ENCODE measurements at regions not wholly inside any gene's neighbourhood (a gene's known extent, or its start where the extent isn't known, plus 50 kb on each side); places are given as distances from the start of the nearest gene placed in this dataset.

DNA sequence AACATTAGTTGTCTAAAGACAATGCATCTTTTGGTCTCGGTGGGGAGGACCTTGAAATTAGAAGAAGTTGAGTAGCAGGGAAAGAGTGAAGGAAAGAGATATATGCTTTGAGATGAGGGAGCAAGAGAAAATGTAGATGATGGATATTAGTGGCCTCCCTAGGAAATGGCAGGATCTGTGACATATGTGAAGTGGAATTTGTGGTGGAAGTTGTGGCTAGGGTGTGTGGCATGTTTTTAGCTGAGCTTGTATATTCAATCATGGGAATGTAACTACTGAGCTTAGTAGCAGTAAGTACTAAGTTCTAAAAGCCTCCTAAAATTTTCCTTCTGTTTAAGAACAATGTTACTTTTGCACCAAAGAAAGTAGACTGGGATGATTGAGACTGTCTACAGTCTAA is 382.8 kb upstream of the CTSO start:
- H3K4me1 Mint-ChIP-seq, result no peaks in the 10 kb centered on the region

DNA sequence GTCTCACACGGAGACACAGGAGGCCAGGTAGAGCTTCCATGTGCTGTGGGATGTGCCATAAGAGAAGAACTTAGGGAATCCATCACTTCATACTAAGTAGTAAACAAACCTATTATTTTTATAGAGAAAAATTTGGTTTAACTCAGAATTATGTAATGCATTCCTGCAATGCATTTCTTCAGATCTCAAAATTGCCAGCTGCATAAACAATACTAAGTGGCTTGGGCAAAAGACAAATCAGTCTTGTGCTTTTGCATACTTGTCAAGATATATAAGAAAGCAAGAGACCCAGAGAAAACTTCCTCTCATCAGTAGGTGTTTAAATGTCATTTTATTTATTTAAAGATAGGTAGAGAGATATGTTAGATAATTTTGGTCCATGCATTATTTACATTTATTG is 382.1 kb upstream of the CTSO start:
- ATAC-seq (no peak), DNase-seq (ENCODE audit: low spot score in 2 of 2) (no peak)
- Mint-ChIP-seq H3K9me3 (peaks cover 8% of the 10 kb centered on the region), H3K27ac (no peak overlapping the region), H3K36me3 (no peaks in the 10 kb centered on the region), H3K4me3 (no peak overlapping the region), H3K4me1 (no peaks in the 10 kb centered on the region)

More for the DNA sequence above, 382.8 kb upstream of the CTSO start:
- DNase-seq (ENCODE audit: low spot score in 2 of 2) (no peak), ATAC-seq (no peak)
- Mint-ChIP-seq H3K4me3 (no peak overlapping the region), H3K36me3 (no peaks in the 10 kb centered on the region), H3K27ac (no peak overlapping the region), H3K9me3 (peaks cover 8% of the 10 kb centered on the region)

DNA sequence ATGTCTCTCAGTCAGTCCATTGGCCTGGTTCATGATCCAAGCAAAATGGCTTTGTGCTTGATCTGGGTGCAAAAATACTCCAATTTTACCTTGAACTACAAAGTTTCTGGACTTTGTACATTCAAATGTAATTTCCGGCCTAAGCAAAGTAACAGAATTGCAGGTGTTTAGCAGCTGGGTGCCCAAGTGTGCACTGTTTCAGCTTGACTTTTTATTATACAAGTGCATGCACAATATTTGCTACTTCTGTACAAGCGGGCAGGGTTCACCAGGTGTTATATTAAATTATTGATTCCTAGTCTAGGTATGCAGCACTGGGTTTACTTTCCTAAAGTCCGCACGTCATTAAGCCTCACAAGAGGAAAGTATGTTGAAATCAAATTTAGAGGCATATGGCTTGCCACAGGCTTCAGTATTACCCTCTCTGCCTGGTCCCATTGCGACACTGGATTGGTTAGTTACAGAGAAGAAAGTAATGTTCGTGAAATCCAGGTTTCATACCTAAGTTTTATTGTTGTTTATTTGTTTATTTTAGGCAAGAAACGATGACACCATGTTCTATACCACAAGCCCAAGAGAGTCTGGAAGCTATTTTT is 376.9 kb upstream of the CTSO start:
- DNase-seq (ENCODE audit: low spot score in 2 of 2) (no peak), ATAC-seq (no peak)
- no peaks in the 10 kb centered on the region for H3K9me3 Mint-ChIP-seq
- H3K36me3 Mint-ChIP-seq, result no peaks in the 10 kb centered on the region
- H3K4me1 Mint-ChIP-seq, result no peaks in the 10 kb centered on the region
- H3K27ac Mint-ChIP-seq, result no peak overlapping the region
- no peak overlapping the region for H3K4me3 Mint-ChIP-seq

DNA sequence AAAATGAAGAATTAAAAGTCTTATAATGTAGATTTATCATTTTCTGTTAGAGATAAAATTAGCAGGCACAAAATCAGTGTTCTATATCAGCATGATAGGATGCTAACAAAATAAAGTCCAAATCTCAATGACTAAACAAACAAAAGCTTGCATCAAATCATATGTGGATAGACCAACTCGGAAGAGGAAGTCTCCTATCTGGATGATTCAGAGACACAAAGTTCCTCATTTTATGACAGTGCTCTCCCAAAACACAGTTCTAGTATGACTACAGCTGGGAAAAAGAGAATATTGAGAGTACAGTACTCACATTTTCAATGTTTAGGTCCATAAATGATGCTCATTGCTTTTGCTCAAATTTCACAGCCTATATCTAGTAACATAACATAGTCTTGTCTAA is 376.1 kb upstream of the CTSO start:
- Mint-ChIP-seq H3K4me1 (no peaks in the 10 kb centered on the region), H3K4me3 (no peak overlapping the region), H3K36me3 (no peaks in the 10 kb centered on the region), H3K27ac (no peak overlapping the region), H3K9me3 (no peaks in the 10 kb centered on the region)
- ATAC-seq (no peak), DNase-seq (ENCODE audit: low spot score in 2 of 2) (no peak)

DNA sequence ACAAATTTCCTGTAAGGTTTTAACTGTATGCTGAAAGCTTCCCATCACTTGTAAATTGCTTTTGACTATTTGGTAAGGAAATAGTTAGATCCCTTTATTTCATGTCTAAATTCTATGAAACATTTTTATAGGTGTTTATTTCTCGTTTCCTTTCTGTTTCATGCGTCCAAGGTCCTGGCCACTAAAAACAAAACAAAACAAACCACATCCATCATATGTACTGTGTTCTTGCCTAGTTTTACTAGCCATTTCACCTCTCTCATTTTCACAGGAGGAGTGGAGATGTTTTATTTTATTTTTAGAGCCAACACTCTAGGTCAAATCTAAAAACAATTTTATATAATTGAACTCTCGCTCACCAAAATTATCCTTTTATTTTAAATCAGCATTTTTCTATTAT is 375.2 kb upstream of the CTSO start:
- H3K27ac Mint-ChIP-seq, result no peak overlapping the region
- no peak overlapping the region for H3K4me3 Mint-ChIP-seq
- H3K36me3 Mint-ChIP-seq, result no peaks in the 10 kb centered on the region
- H3K9me3 Mint-ChIP-seq, result no peaks in the 10 kb centered on the region
- H3K4me1 Mint-ChIP-seq, result no peaks in the 10 kb centered on the region
- ATAC-seq (no peak), DNase-seq (ENCODE audit: low spot score in 2 of 2) (no peak)

DNA sequence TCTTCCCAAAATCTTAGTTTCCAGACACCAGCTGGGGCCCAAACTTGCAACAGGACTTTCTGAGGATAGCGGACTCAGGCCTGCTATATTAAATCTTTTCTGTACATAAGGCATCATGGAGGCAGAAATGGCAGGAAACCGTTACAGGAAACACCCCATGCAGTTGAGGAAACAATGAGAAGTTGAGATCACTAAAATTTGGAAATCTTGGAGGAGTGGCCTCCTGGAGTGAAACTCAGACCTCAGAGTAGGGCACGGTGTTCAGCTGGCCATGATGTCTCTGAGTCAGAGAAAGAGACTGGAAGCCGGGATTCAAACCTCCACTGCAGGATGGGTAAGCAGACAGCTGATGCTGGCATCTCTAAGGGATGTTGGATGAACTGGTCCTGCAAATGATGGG is 372.6 kb upstream of the CTSO start:
- no peaks in the 10 kb centered on the region for H3K36me3 Mint-ChIP-seq
- no peak overlapping the region for H3K27ac Mint-ChIP-seq
- ATAC-seq, result no peak
- H3K4me1 Mint-ChIP-seq, result no peaks in the 10 kb centered on the region
- no peak for DNase-seq (ENCODE audit: low spot score in 2 of 2)
- no peak overlapping the region for H3K4me3 Mint-ChIP-seq
- H3K9me3 Mint-ChIP-seq, result no peaks in the 10 kb centered on the region

DNA sequence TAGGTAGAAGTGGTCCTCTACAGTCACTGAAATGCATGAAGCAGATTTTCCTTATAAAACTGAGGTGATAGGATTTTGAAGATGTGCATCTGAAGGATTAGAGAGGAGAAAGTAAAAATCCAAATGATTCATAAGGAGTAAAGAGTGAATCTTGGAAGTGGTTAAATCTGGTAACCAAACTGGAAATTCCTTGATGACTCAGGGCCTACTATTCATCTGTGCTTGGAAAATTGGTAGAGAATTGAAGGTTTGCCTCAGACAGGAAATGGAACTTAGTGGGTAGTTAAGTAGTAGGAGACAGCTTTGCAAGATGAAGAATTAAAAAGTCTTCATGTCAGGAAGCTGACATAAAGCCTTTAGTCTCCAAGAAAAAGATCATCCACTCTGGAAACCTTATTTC is 368.9 kb upstream of the CTSO start:
- no peak for ATAC-seq
- Mint-ChIP-seq H3K36me3 (no peaks in the 10 kb centered on the region), H3K4me3 (no peak overlapping the region), H3K27ac (no peak overlapping the region), H3K9me3 (peaks cover 10% of the 10 kb centered on the region), H3K4me1 (no peaks in the 10 kb centered on the region)
- no peak for DNase-seq (ENCODE audit: low spot score in 2 of 2)

DNA sequence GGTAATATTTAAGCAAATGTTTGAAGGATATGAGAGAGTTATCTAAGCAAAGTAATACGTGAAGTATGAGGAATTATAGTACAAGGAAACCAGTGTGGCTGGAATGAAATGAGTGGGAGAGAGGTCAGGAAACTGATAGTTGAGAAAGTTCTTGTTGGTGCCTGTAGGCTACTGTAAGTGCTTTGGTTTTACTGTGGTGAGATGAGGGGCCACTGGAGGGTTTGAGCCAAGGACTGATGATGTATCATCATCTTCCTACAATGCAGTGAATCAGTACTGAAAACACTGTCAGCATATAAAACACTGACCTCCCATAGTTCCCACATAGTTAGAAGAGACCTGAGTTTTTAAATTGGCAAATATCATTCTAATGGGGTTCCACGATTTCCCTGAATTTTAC is 367.5 kb upstream of the CTSO start:
- Mint-ChIP-seq H3K4me3 (no peak overlapping the region), H3K27ac (no peak overlapping the region), H3K9me3 (peaks cover 13% of the 10 kb centered on the region), H3K36me3 (no peaks in the 10 kb centered on the region), H3K4me1 (no peaks in the 10 kb centered on the region)
- ATAC-seq (no peak), DNase-seq (ENCODE audit: low spot score in 2 of 2) (no peak)

DNA sequence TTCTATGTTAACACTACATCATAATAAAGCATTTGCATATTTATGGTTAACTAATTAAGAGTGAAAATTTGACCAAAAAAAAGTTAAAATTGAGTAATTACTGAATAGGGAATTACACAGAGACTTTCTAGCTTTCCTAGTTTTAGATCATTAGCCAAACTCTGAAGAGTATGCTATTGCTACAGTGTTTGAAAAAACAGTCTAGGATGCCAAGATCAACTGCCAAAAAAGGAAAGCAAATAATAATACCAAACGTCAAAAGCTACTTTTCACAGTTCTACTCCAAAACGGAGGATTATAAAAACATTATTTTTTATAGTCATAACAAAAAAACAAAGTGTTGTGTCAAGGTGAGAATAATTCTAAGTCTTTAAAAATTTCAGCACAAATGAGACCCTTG is 359.8 kb upstream of the CTSO start:
- DNase-seq (ENCODE audit: low spot score in 2 of 2), result no peak
- peaks cover 13% of the 10 kb centered on the region for H3K9me3 Mint-ChIP-seq
- no peak overlapping the region for H3K4me3 Mint-ChIP-seq
- H3K27ac Mint-ChIP-seq, result no peak overlapping the region
- H3K36me3 Mint-ChIP-seq, result no peaks in the 10 kb centered on the region
- no peaks in the 10 kb centered on the region for H3K4me1 Mint-ChIP-seq
- ATAC-seq, result no peak

DNA sequence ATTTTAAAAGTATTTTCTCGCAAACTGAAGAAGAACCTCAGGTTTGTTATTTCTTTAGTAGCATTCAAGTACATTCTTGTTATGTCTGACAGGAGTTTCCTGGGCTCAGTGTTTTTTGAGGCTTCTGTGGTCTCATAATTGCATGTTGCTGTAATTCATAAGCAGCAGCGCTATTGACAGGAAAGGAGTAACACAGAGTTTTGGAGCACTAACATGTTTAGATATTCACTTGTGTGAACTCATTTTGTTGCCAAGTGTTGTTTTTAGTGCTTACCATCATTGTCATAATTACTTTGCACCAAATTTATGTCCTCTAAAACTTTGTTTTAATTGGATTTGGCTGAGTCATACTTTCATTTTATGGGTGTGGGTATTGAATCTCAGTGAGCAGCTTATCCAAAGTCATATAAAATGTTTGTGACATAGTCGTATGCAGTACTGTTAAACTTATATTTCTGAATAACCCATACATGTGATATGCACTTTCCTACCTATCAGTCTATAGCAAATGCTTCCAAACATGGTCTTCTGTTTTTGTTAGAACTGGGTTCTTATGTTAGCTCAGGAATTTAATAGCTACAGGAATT is 358.7 kb upstream of the CTSO start:
- H3K36me3 Mint-ChIP-seq, result no peaks in the 10 kb centered on the region
- ATAC-seq (no peak), DNase-seq (ENCODE audit: low spot score in 2 of 2) (no peak)
- H3K27ac Mint-ChIP-seq, result no peak overlapping the region
- H3K4me3 Mint-ChIP-seq, result no peak overlapping the region
- H3K9me3 Mint-ChIP-seq, result peaks cover 14% of the 10 kb centered on the region
- H3K4me1 Mint-ChIP-seq, result no peaks in the 10 kb centered on the region

DNA sequence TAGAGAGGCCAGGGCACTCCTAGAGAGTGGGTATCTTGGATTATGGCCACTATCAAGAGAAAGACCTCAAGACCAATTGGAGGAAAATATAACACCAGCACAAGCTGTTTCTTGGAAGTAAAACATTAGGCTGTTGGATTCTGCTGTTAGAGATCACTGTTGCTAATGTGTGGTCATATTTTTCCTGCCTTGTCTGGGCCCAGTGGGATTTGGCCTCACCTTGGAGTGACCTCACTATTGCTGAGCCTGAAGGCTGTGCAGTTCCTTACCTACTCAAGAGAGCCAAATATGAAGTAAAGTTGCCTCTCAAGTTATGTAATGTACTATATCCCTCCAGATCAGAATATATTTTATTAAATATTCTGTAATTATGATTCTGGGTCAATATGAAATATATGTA is 355.4 kb upstream of the CTSO start:
- no peak for ATAC-seq
- DNase-seq (ENCODE audit: low spot score in 2 of 2), result no peak
- H3K9me3 Mint-ChIP-seq, result peaks cover 11% of the 10 kb centered on the region
- H3K4me1 Mint-ChIP-seq, result no peaks in the 10 kb centered on the region
- no peak overlapping the region for H3K27ac Mint-ChIP-seq
- H3K36me3 Mint-ChIP-seq, result no peaks in the 10 kb centered on the region
- H3K4me3 Mint-ChIP-seq, result no peak overlapping the region

DNA sequence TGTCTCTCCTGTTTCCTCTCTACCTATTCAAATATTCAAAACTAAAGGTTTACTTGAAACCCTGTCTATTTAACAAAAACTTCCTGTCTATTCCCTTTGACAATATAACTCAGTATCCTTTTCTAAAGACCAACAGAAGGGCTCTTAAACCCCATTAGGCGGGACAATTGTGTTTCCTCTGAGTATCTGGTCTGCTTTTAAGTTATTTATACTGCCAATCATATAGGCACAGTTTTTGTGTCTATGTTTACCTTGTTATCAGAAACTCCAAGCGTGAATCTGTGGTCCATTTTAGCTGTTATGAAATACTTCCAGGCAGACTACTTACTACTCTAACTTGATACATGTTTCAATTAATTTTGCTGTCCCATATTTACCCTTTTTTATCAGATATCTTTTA is 350.0 kb upstream of the CTSO start:
- Mint-ChIP-seq H3K9me3 (peaks cover 17% of the 10 kb centered on the region), H3K27ac (no peak overlapping the region), H3K4me1 (no peaks in the 10 kb centered on the region), H3K36me3 (no peaks in the 10 kb centered on the region), H3K4me3 (no peak overlapping the region)
- ATAC-seq (no peak), DNase-seq (ENCODE audit: low spot score in 2 of 2) (no peak)

DNA sequence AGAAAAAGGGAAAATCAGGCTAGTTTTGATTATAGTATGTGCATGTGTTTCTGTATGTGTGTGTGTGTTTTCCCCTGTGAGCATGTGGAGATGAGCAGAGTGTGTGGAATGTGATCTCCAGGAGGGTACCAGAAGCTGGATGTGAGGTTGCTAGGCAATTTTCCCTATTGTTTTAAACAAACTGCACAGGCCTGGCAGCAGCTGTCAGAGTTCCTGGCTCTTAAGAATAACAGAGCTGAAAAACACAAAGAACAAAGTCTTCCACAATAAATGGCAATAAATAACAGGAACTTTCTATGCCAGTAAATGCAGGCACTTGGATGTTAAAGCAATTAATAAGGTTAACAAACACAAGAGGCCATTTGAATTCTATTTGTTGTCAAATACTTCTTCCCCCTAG is 344.6 kb upstream of the CTSO start:
- no peaks in the 10 kb centered on the region for H3K36me3 Mint-ChIP-seq
- H3K9me3 Mint-ChIP-seq, result peaks cover 9% of the 10 kb centered on the region
- no peak overlapping the region for H3K27ac Mint-ChIP-seq
- no peak for DNase-seq (ENCODE audit: low spot score in 2 of 2)
- H3K4me1 Mint-ChIP-seq, result no peaks in the 10 kb centered on the region
- ATAC-seq, result no peak
- H3K4me3 Mint-ChIP-seq, result no peak overlapping the region

DNA sequence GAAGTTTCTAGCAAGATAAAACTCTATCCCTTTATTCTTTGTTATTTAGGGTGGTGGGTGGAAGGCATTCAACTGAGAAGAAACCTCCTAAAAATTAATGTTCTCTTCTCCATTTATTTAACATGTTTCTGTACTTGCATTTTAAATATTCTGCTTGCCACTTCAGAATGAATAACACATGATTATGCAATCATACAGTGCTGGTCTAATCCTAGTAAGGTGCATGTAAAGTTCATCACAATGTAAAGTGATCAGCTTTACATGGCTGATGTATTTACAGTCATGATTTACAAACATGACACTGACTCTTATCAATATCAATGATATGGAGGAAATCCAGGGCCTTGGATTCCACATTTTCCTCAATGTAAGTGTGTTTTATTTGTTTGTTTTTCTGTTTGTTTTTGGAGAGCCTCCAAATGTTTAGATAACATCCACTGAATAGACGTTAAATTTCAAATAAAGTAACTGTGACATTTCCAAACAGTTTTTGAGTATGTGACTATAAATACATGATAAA is 342.1 kb upstream of the CTSO start:
- H3K4me3 Mint-ChIP-seq, result no peak overlapping the region
- no peak for DNase-seq (ENCODE audit: low spot score in 2 of 2)
- no peak for ATAC-seq
- no peak overlapping the region for H3K27ac Mint-ChIP-seq
- peaks cover 10% of the 10 kb centered on the region for H3K9me3 Mint-ChIP-seq
- no peaks in the 10 kb centered on the region for H3K36me3 Mint-ChIP-seq
- H3K4me1 Mint-ChIP-seq, result no peaks in the 10 kb centered on the region

DNA sequence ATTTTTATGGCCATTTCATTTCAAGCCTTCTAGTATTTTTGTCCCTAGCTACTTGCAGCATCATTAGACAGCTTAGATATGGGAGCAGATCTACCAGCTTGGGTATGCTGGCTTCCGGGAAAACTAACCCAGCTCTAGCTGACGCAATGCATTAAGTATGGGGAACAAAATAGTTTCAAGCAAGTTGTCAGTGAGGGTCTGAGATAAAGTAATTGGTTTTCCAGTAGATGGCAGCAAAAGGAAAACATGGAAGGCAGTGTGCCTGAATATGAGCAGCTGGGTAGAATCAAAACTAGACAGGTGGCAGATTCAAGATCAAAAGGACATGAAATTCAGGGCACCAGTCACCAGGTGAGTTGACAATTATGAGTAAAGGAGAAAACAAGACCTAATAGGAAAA is 340.9 kb upstream of the CTSO start:
- Mint-ChIP-seq H3K9me3 (peaks cover 9% of the 10 kb centered on the region), H3K36me3 (no peaks in the 10 kb centered on the region), H3K27ac (no peak overlapping the region), H3K4me3 (no peak overlapping the region), H3K4me1 (no peaks in the 10 kb centered on the region)
- DNase-seq (ENCODE audit: low spot score in 2 of 2) (no peak), ATAC-seq (no peak)

DNA sequence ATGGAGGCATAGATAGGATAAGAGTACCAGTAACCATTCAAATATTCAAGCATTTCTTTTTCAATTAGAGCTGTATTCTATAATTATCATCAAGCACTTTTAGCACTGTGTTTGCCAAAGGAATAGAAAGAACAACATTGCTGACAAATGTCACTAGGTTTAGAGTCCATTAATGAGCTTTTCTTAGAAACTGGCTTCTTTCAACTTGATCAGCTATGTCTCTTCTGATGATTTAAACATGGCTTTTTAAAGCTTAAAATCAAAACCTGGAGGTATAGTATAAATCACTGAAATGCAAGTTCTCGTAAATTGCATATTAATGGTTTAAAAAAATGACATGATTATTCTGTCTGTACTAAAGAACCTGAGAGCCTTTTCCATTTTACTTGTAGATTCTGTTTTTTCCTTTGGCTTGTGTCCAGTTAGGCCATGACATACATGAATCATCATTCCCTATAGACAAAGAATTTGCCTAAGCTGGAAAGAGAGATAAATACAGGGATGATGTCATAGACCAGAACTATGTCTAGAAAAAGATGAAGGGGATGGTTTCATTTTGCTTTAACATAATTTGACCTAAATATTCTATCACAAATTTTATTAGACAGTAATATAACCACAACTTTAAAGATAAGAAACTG is 340.1 kb upstream of the CTSO start:
- no peaks in the 10 kb centered on the region for H3K4me1 Mint-ChIP-seq
- H3K27ac Mint-ChIP-seq, result no peak overlapping the region
- DNase-seq (ENCODE audit: low spot score in 2 of 2) (no peak), ATAC-seq (no peak)
- no peaks in the 10 kb centered on the region for H3K36me3 Mint-ChIP-seq
- H3K4me3 Mint-ChIP-seq, result no peak overlapping the region
- H3K9me3 Mint-ChIP-seq, result peaks cover 6% of the 10 kb centered on the region
